ENCODE measurements at regions not wholly inside any gene's neighbourhood (a gene's known extent, or its start where the extent isn't known, plus 50 kb on each side); places are given as distances from the start of the nearest gene placed in this dataset.

DNA sequence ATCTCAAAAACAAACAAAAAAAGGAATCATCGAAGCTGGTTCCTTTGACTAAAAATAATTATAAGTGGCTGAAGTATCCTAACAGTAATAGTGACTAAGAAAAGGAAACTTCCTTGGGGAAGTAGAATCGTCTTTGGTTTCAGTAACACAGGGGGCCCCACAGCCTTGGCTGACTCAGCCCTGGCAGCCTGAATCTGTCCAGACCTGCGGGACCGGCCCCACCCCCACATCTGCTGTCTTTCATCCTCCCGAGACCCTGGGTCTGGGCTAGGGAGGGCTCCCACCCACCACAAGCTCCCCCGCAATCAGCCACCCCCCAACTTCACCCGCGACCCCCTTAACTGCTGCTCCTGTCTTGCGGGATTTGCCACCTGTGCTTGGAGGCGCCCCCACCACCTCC, 1452.6 kb upstream of the ACVR2A start:
- no peak overlapping the region for H3K9ac ChIP-seq (ENCODE audit: low read length)
- WGBS = 90% methylated on average over 7 of the region's 10 CpGs
- no peak overlapping the region for H4K91ac ChIP-seq (ENCODE audit: low read length)
- H2BK5ac ChIP-seq (ENCODE audit: low read depth, low read length, poor library complexity, severe bottlenecking) = no peak overlapping the region
- no peak overlapping the region for H3K4ac ChIP-seq (ENCODE audit: low read depth in 1 of 2, low read length in 2 of 2)
- no peak overlapping the region for H3K27ac ChIP-seq (ENCODE audit: low read length, poor library complexity, severe bottlenecking)
- no peaks in the 10 kb centered on the region for H3K4me1 ChIP-seq (ENCODE audit: control insufficient read depth, insufficient read depth, low read depth, low read length)
- no peaks in the 10 kb centered on the region for H3K79me1 ChIP-seq (replicated peaks; ENCODE audit: low read length, poor library complexity, severe bottlenecking)
- no peaks in the 10 kb centered on the region for H3K27me3 ChIP-seq (ENCODE audit: control insufficient read depth in 1 of 2, insufficient read depth in 1 of 2, low read length in 2 of 2)
- no peak overlapping the region for H2AK5ac ChIP-seq (ENCODE audit: low read length, severe bottlenecking)
- no peak overlapping the region for H2BK120ac ChIP-seq (ENCODE audit: low read depth, low read length)
- H3K23ac ChIP-seq (ENCODE audit: low read length in 2 of 2) = no peak overlapping the region
- no peak overlapping the region for H3K4me2 ChIP-seq (ENCODE audit: low read length, poor library complexity, severe bottlenecking)
- H4K8ac ChIP-seq (ENCODE audit: low read length) = no peak overlapping the region
- H2BK12ac ChIP-seq (ENCODE audit: low read length in 2 of 2) = no peak overlapping the region
- no peaks in the 10 kb centered on the region for H3K36me3 ChIP-seq (ENCODE audit: control insufficient read depth in 1 of 2, insufficient read depth in 2 of 2, low read depth in 1 of 2, low read length in 2 of 2)
- no peak overlapping the region for H3K14ac ChIP-seq (ENCODE audit: low read length in 2 of 2)
- DNase-seq = no peak
- H2BK15ac ChIP-seq (ENCODE audit: low read depth, poor library complexity, severe bottlenecking) = no peak overlapping the region
- no peak overlapping the region for H3K4me3 ChIP-seq (ENCODE audit: insufficient read depth in 1 of 2, low read depth in 1 of 2, low read length in 2 of 2)
- H2AFZ ChIP-seq (ENCODE audit: low read depth, low read length) = no peak overlapping the region
- H3K18ac ChIP-seq (ENCODE audit: low read depth in 1 of 2, low read length in 2 of 2) = no peak overlapping the region
- H3K9me3 ChIP-seq (ENCODE audit: control insufficient read depth, low read length) = no peaks in the 10 kb centered on the region

DNA sequence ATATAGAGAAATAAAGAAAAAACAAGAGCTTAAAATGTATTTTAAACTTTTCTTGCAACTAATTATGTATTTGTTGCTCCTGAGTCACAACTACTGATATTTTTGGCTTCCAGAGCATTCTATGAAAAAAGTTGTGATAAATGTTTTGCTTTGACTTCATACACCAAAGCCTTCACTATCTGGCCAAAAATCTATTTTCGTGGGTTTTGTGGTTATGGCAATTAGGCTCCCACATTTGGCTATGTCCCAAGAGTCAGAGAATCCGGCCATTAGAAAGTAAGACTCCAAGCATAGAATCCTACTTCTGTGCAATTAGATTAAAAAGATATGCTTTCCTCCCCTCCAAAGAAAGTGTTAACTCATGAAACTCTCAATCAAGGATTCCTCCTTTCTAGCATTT, 1456.1 kb upstream of the ACVR2A start:
- no peaks in the 10 kb centered on the region for H3K9me3 ChIP-seq (ENCODE audit: control insufficient read depth, low read length)
- peak; percentile 18 for DNase-seq
- H2BK12ac ChIP-seq (ENCODE audit: low read length in 2 of 2) = no peak overlapping the region
- H2AK5ac ChIP-seq (ENCODE audit: low read length, severe bottlenecking) = no peak overlapping the region
- no peak overlapping the region for H3K14ac ChIP-seq (ENCODE audit: low read length in 2 of 2)
- no peak overlapping the region for H2BK15ac ChIP-seq (ENCODE audit: low read depth, poor library complexity, severe bottlenecking)
- no peak overlapping the region for H3K9ac ChIP-seq (ENCODE audit: low read length)
- no peaks in the 10 kb centered on the region for H3K27me3 ChIP-seq (ENCODE audit: control insufficient read depth in 1 of 2, insufficient read depth in 1 of 2, low read length in 2 of 2)
- no peak overlapping the region for H2BK120ac ChIP-seq (ENCODE audit: low read depth, low read length)
- H3K23ac ChIP-seq (ENCODE audit: low read length in 2 of 2) = no peak overlapping the region
- H3K4me2 ChIP-seq (ENCODE audit: low read length, poor library complexity, severe bottlenecking) = no peak overlapping the region
- H3K18ac ChIP-seq (ENCODE audit: low read depth in 1 of 2, low read length in 2 of 2) = no peak overlapping the region
- H2BK5ac ChIP-seq (ENCODE audit: low read depth, low read length, poor library complexity, severe bottlenecking) = no peak overlapping the region
- H3K36me3 ChIP-seq (ENCODE audit: control insufficient read depth in 1 of 2, insufficient read depth in 2 of 2, low read depth in 1 of 2, low read length in 2 of 2) = no peaks in the 10 kb centered on the region
- WGBS = 58% methylated on average over 2 of the region's 2 CpGs
- no peaks in the 10 kb centered on the region for H3K79me1 ChIP-seq (replicated peaks; ENCODE audit: low read length, poor library complexity, severe bottlenecking)
- no peak overlapping the region for H2AFZ ChIP-seq (ENCODE audit: low read depth, low read length)
- H3K27ac ChIP-seq (ENCODE audit: low read length, poor library complexity, severe bottlenecking) = no peak overlapping the region
- H3K4me3 ChIP-seq (ENCODE audit: insufficient read depth in 1 of 2, low read depth in 1 of 2, low read length in 2 of 2) = no peak overlapping the region
- no peak overlapping the region for H4K91ac ChIP-seq (ENCODE audit: low read length)
- no peaks in the 10 kb centered on the region for H3K4me1 ChIP-seq (ENCODE audit: control insufficient read depth, insufficient read depth, low read depth, low read length)
- H4K8ac ChIP-seq (ENCODE audit: low read length) = no peak overlapping the region
- no peak overlapping the region for H3K4ac ChIP-seq (ENCODE audit: low read depth in 1 of 2, low read length in 2 of 2)

DNA sequence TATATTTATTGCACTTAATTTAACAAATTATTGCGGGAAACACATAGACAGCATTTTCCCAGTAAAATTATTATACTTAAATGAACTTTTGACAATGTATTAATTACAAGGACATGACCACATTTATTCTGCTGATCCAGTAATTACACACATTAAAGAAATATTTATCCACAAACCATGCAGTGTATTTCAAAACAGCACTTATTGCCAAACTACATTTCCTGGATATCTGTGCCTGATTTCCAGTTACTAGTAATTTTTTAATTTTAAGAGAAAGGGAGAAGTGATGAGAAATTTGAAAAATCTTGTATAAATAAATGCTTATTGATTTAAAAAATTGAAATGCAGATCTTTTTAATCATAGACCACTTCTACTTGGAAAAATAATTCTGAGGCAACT, 1458.7 kb upstream of the ACVR2A start:
- Histone ChIP-seq H3K36me3 (ENCODE audit: control insufficient read depth in 1 of 2, insufficient read depth in 2 of 2, low read depth in 1 of 2, low read length in 2 of 2) (no peaks in the 10 kb centered on the region), H2BK120ac (ENCODE audit: low read depth, low read length) (no peak overlapping the region), H2BK5ac (ENCODE audit: low read depth, low read length, poor library complexity, severe bottlenecking) (no peak overlapping the region), H3K14ac (ENCODE audit: low read length in 2 of 2) (no peak overlapping the region), H2AFZ (ENCODE audit: low read depth, low read length) (no peak overlapping the region), H3K9ac (ENCODE audit: low read length) (no peak overlapping the region), H2BK15ac (ENCODE audit: low read depth, poor library complexity, severe bottlenecking) (no peak overlapping the region), H3K18ac (ENCODE audit: low read depth in 1 of 2, low read length in 2 of 2) (no peak overlapping the region), H2BK12ac (ENCODE audit: low read length in 2 of 2) (no peak overlapping the region), H3K4me3 (ENCODE audit: insufficient read depth in 1 of 2, low read depth in 1 of 2, low read length in 2 of 2) (no peak overlapping the region), H3K79me1 (replicated peaks; ENCODE audit: low read length, poor library complexity, severe bottlenecking) (no peaks in the 10 kb centered on the region), H3K27me3 (ENCODE audit: control insufficient read depth in 1 of 2, insufficient read depth in 1 of 2, low read length in 2 of 2) (no peaks in the 10 kb centered on the region), H4K8ac (ENCODE audit: low read length) (no peak overlapping the region), H2AK5ac (ENCODE audit: low read length, severe bottlenecking) (no peak overlapping the region), H3K23ac (ENCODE audit: low read length in 2 of 2) (no peak overlapping the region), H4K91ac (ENCODE audit: low read length) (no peak overlapping the region), H3K9me3 (ENCODE audit: control insufficient read depth, low read length) (no peaks in the 10 kb centered on the region), H3K4me2 (ENCODE audit: low read length, poor library complexity, severe bottlenecking) (no peak overlapping the region), H3K27ac (ENCODE audit: low read length, poor library complexity, severe bottlenecking) (no peak overlapping the region), H3K4ac (ENCODE audit: low read depth in 1 of 2, low read length in 2 of 2) (no peak overlapping the region), H3K4me1 (ENCODE audit: control insufficient read depth, insufficient read depth, low read depth, low read length) (no peaks in the 10 kb centered on the region)
- no peak for DNase-seq
- no CpG with 5 or more reads among the region's 1 CpG for WGBS

DNA sequence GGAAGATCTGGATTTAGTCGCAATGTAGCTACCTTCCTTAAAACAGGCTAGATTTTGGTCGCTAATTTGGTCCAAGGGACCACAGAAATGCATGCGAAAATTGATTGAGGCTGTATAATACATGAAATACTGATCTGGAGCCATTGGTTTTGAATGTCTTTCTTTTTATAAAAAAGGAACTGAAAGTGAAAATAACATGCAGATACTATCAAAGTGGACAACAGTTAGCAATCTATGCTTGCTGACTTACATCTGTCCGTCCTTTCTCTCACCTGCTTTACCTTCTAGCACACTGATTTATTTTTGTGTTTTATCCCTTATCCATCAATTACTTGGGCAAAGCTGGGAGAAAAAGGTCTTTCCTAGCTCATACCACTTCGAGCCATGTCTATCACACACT, 1459.8 kb upstream of the ACVR2A start:
- no peaks in the 10 kb centered on the region for H3K27me3 ChIP-seq (ENCODE audit: control insufficient read depth in 1 of 2, insufficient read depth in 1 of 2, low read length in 2 of 2)
- H2AFZ ChIP-seq (ENCODE audit: low read depth, low read length) = no peak overlapping the region
- no peak overlapping the region for H4K91ac ChIP-seq (ENCODE audit: low read length)
- H2AK5ac ChIP-seq (ENCODE audit: low read length, severe bottlenecking) = no peak overlapping the region
- H3K27ac ChIP-seq (ENCODE audit: low read length, poor library complexity, severe bottlenecking) = no peak overlapping the region
- H3K4me2 ChIP-seq (ENCODE audit: low read length, poor library complexity, severe bottlenecking) = no peak overlapping the region
- H3K36me3 ChIP-seq (ENCODE audit: control insufficient read depth in 1 of 2, insufficient read depth in 2 of 2, low read depth in 1 of 2, low read length in 2 of 2) = no peaks in the 10 kb centered on the region
- no peak overlapping the region for H2BK5ac ChIP-seq (ENCODE audit: low read depth, low read length, poor library complexity, severe bottlenecking)
- no peak overlapping the region for H2BK12ac ChIP-seq (ENCODE audit: low read length in 2 of 2)
- H3K9me3 ChIP-seq (ENCODE audit: control insufficient read depth, low read length) = no peaks in the 10 kb centered on the region
- H3K4me1 ChIP-seq (ENCODE audit: control insufficient read depth, insufficient read depth, low read depth, low read length) = no peaks in the 10 kb centered on the region
- DNase-seq = no peak
- H2BK15ac ChIP-seq (ENCODE audit: low read depth, poor library complexity, severe bottlenecking) = no peak overlapping the region
- H3K4me3 ChIP-seq (ENCODE audit: insufficient read depth in 1 of 2, low read depth in 1 of 2, low read length in 2 of 2) = peak overlapping the region in 1 of 2 experiments; percentile 36
- no peak overlapping the region for H3K9ac ChIP-seq (ENCODE audit: low read length)
- no peak overlapping the region for H3K14ac ChIP-seq (ENCODE audit: low read length in 2 of 2)
- H2BK120ac ChIP-seq (ENCODE audit: low read depth, low read length) = no peak overlapping the region
- no peak overlapping the region for H3K23ac ChIP-seq (ENCODE audit: low read length in 2 of 2)
- H4K8ac ChIP-seq (ENCODE audit: low read length) = no peak overlapping the region
- WGBS = 92% methylated on average over 5 of the region's 5 CpGs
- H3K79me1 ChIP-seq (replicated peaks; ENCODE audit: low read length, poor library complexity, severe bottlenecking) = no peaks in the 10 kb centered on the region
- no peak overlapping the region for H3K18ac ChIP-seq (ENCODE audit: low read depth in 1 of 2, low read length in 2 of 2)
- H3K4ac ChIP-seq (ENCODE audit: low read depth in 1 of 2, low read length in 2 of 2) = no peak overlapping the region
